GM19035 (cell line): ENCODE measurements at regions not wholly inside any gene's neighbourhood (a gene's known extent, or its start where the extent isn't known, plus 50 kb on each side); places are given as distances from the start of the nearest gene placed in this dataset.

Experiments
- ATAC-seq: cut with Tn5 transposase; IDR thresholded peaks from one replicate; pipeline ENCODE4 v1.9.1; 2021; ENCODE audit not compliant: unreplicated experiment

GRCh38 chr4:96301715-96302114 is 461.8 kb downstream of the PDHA2 start:
- ATAC-seq: no peak

- no peak for ATAC-seq
These were observed 465.1 kb downstream of the PDHA2 start for GRCh38 chr4:96305030-96305429.

GRCh38 chr4:96312046-96312685 is 472.3 kb downstream of the PDHA2 start:
- ATAC-seq: no peak

- ATAC-seq: no peak
These were observed 475.9 kb downstream of the PDHA2 start for GRCh38 chr4:96315815-96316214.

GRCh38 chr4:96316776-96317175 is 476.9 kb downstream of the PDHA2 start:
- no peak for ATAC-seq

- no peak for ATAC-seq
These were observed 478.0 kb downstream of the PDHA2 start for GRCh38 chr4:96317891-96318290.

- no peak for ATAC-seq
These were observed 487.0 kb downstream of the PDHA2 start for GRCh38 chr4:96326846-96327245.

- ATAC-seq: no peak
These were observed 502.3 kb downstream of the PDHA2 start for GRCh38 chr4:96342196-96342595.

- no peak for ATAC-seq
These were observed 503.0 kb downstream of the PDHA2 start for GRCh38 chr4:96342790-96343455.

GRCh38 chr4:96343836-96344235 is 503.9 kb downstream of the PDHA2 start:
- no peak for ATAC-seq

- ATAC-seq: no peak
These were observed 507.7 kb downstream of the PDHA2 start for GRCh38 chr4:96347582-96347981.

- no peak for ATAC-seq
These were observed 512.2 kb downstream of the PDHA2 start for GRCh38 chr4:96352051-96352517.

- ATAC-seq: no peak
These were observed 514.3 kb downstream of the PDHA2 start for GRCh38 chr4:96354036-96354712.

GRCh38 chr4:96355414-96355813 is 515.5 kb downstream of the PDHA2 start:
- no peak for ATAC-seq

GRCh38 chr4:96356591-96357370 is 516.9 kb downstream of the PDHA2 start:
- ATAC-seq: no peak

GRCh38 chr4:96366632-96367031 is 526.7 kb downstream of the PDHA2 start:
- no peak for ATAC-seq

GRCh38 chr4:96375367-96375766 is 535.5 kb downstream of the PDHA2 start:
- no peak for ATAC-seq

GRCh38 chr4:96379524-96379923 is 539.6 kb downstream of the PDHA2 start:
- ATAC-seq: no peak

GRCh38 chr4:96380106-96380505 is 540.2 kb downstream of the PDHA2 start:
- ATAC-seq: no peak

- ATAC-seq: no peak
These were observed 543.5 kb downstream of the PDHA2 start for GRCh38 chr4:96383349-96383748.

- no peak for ATAC-seq
These were observed 549.9 kb downstream of the PDHA2 start for GRCh38 chr4:96389770-96390169.
